Osteocyte (in vitro differentiated cells): ENCODE measurements at regions not wholly inside any gene's neighbourhood (a gene's known extent, or its start where the extent isn't known, plus 50 kb on each side); places are given as distances from the start of the nearest gene placed in this dataset.
A peak's percentile ranks its signal among the peaks of the same experiment; 100 is the strongest.

Experiments used
- DNase-seq: peaks from one replicate; pipeline ENCODE4 v3.0.0; 2021; ENCODE audit warnings: mixed read lengths; ENCODE audit not compliant: unreplicated experiment; ENCODE audit errors: extremely low spot score
- H3K27ac Mint-ChIP-seq: one replicate; pipeline ENCODE4 v1.8.0; 2021; ENCODE audit warnings: mild to moderate bottlenecking, mixed read lengths; ENCODE audit not compliant: unreplicated experiment
- H3K27me3 Mint-ChIP-seq: one replicate; pipeline ENCODE4 v1.8.0; 2021; ENCODE audit warnings: mixed read lengths; ENCODE audit not compliant: unreplicated experiment
- H3K36me3 Mint-ChIP-seq: one replicate; pipeline ENCODE4 v1.8.0; 2021; ENCODE audit warnings: mixed read lengths; ENCODE audit not compliant: unreplicated experiment
- H3K4me1 Mint-ChIP-seq: one replicate; pipeline ENCODE4 v1.8.0; 2021; ENCODE audit warnings: mixed read lengths; ENCODE audit not compliant: unreplicated experiment
- H3K4me3 Mint-ChIP-seq: one replicate; pipeline ENCODE4 v1.8.0; 2021; ENCODE audit warnings: mild to moderate bottlenecking, moderate library complexity, mixed read lengths; ENCODE audit not compliant: unreplicated experiment
- H3K9me3 Mint-ChIP-seq: one replicate; pipeline ENCODE4 v1.8.0; 2021; ENCODE audit warnings: mixed read lengths; ENCODE audit not compliant: unreplicated experiment
- TF ChIP-seq, protein P1 (sequence below): fragments of 200-600 bp; sonication (generic); IDR thresholded peaks from 2 replicates; pipeline ENCODE4 v1.5.0; 2021; ENCODE audit warnings: antibody characterized with exemption, mild to moderate bottlenecking, moderate library complexity

DNA sequence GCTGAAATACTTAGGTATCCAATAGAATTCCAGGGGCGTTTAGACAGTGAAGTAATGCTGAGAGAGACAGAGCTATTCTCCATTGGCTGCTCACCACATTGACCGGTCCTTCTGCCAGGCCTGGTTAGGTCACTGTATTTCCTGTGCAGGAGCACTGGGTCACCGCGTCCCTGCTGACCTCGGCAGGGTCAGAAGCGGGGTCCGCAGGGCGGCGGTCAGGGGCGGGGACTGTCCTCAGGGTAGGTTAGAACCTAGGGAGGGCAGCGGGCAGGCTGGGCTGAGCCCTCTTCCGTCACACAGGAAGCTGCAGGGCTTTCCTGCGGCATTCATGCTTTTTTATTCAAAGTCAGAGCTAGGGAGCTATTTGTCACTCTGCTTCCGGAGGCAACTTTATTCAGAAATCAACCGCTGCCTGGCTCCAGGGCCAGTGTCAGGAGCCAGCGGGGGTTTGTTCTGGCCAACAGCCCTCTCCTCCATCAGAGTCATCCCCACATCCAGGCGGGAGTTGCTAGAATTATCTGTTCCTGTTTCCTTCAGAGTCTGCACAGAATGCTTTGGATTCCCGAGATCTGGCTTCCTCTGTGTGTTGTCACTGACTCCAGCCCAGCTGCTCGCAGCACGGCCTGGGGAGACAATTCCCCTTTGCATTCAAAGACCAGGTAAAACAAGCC lies 81.2 kb upstream of the WASF3 start:
- peaks cover 2% of the 10 kb centered on the region for H3K27me3 Mint-ChIP-seq
- H3K4me3 Mint-ChIP-seq = peak overlapping the region; percentile 58
- H3K9me3 Mint-ChIP-seq = no peaks in the 10 kb centered on the region
- H3K36me3 Mint-ChIP-seq = no peaks in the 10 kb centered on the region
- peak; percentile 83 for DNase-seq
- peaks cover 19% of the 10 kb centered on the region for H3K4me1 Mint-ChIP-seq
- TF ChIP-seq, protein P1, sequence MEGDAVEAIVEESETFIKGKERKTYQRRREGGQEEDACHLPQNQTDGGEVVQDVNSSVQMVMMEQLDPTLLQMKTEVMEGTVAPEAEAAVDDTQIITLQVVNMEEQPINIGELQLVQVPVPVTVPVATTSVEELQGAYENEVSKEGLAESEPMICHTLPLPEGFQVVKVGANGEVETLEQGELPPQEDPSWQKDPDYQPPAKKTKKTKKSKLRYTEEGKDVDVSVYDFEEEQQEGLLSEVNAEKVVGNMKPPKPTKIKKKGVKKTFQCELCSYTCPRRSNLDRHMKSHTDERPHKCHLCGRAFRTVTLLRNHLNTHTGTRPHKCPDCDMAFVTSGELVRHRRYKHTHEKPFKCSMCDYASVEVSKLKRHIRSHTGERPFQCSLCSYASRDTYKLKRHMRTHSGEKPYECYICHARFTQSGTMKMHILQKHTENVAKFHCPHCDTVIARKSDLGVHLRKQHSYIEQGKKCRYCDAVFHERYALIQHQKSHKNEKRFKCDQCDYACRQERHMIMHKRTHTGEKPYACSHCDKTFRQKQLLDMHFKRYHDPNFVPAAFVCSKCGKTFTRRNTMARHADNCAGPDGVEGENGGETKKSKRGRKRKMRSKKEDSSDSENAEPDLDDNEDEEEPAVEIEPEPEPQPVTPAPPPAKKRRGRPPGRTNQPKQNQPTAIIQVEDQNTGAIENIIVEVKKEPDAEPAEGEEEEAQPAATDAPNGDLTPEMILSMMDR = no peak
- peak overlapping the region; percentile 75 for H3K27ac Mint-ChIP-seq

DNA sequence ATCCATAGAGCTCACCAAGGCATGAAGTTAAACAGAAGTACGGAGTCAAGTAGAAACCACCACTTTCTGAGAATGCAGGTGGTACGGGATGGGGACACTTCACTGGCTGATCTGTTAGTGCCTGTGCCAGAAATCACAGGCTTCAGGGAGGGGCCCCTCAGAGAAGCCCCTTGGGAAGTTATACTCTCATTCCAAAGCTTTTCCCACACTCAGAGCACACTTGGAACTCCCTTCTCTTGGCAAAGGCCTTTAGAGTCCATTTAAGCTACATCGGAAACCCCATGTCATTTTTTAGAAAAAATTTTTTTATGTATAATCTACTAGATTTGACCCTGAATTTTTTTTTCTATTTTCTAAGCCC lies 80.7 kb upstream of the WASF3 start:
- H3K4me1 Mint-ChIP-seq = peaks cover 19% of the 10 kb centered on the region
- DNase-seq = no peak
- no peaks in the 10 kb centered on the region for H3K36me3 Mint-ChIP-seq
- peak overlapping the region; percentile 75 for H3K27ac Mint-ChIP-seq
- peak overlapping the region; percentile 58 for H3K4me3 Mint-ChIP-seq
- H3K27me3 Mint-ChIP-seq = no peaks in the 10 kb centered on the region
- H3K9me3 Mint-ChIP-seq = no peaks in the 10 kb centered on the region
- TF ChIP-seq, protein P1 = no peak

DNA sequence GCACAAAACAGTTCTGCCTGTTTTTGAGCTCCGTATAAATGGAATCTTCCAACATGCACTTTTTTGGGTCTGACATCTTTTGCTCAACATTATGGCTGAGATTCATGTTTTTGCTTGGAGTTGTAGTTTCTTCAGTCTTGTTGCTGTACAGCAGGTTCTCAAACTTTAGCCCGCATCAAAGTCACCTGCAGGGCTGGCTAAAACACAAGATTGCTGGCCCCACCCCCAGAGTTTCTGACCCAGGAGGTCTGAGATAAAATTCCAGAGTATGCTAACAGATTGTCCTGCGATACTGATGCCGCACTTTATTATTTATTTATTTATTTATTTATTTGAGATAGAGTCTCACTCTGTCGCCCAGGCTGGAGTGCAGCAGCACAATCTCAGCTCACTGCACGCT lies 79.8 kb upstream of the WASF3 start:
- Mint-ChIP-seq H3K27me3 (no peaks in the 10 kb centered on the region), H3K36me3 (no peaks in the 10 kb centered on the region), H3K4me3 (no peak overlapping the region), H3K9me3 (no peaks in the 10 kb centered on the region), H3K27ac (no peak overlapping the region), H3K4me1 (peaks cover 19% of the 10 kb centered on the region)
- TF ChIP-seq, protein P1 = no peak
- DNase-seq = no peak

DNA sequence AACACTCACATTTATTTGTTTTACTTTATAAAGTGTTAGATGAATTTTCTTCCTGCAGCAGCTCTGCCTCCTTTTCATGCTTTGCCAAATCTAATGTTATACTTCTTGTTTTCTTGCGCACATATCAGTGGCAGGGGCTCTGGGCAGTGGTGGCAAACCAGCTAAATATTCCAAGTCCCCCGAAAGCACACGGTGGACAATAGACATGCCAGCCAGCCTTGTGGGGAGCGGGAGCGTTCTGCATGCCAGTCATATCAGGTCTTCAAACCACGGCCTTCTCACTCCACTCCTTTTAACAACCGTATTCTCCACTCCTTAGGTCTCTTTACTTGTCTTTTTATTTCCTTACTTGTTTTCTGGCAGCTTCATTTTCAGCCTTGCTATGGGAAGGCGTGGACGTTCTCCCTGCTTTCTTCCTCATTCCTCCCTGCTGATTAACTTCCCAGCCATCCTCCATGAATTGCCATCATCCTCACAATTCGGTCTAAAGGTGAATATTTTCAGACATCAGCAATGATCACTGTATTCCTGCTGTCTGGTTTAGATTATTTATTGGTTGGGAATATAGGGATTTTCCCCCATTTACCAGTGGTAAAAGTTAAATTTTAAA lies 77.1 kb upstream of the WASF3 start:
- H3K27me3 Mint-ChIP-seq = no peaks in the 10 kb centered on the region
- no peak overlapping the region for H3K4me3 Mint-ChIP-seq
- no peaks in the 10 kb centered on the region for H3K9me3 Mint-ChIP-seq
- H3K4me1 Mint-ChIP-seq = peaks cover 17% of the 10 kb centered on the region
- H3K27ac Mint-ChIP-seq = no peak overlapping the region
- no peaks in the 10 kb centered on the region for H3K36me3 Mint-ChIP-seq
- TF ChIP-seq, protein P1 = no peak
- no peak for DNase-seq

DNA sequence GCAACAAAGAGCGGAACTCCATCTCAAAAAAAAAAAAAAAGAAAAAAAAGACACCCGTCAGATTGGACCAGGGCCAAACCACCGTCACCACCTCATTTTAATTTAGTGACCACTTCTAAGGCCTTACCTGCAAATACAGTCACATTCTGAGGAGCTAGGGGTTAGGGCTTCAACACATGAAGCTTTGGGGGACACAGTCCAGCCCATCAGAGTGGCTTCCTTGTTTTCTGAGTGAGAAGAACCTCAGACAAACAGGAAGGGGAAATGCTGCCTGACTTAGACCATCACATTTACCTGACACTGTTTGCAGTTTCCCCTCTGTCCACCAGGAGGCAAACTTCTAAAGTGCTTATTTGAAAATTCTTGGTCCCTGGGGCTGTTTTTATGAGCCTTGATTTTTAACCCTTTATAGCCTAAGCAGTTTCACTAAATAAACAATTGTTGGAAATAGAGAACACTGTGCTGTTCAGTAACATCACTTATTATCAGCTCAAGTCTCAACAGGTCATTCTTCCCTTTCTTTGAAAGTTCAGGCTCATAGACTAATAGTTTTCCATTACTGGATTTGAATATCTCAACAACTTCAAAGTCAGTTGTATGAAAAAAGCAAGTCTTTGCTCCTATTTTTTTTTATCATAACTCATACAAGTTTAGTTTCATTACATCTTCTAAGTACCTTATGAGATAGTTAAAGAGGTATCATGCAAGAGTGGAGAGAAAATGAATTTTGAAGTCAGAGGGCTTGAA lies 74.9 kb upstream of the WASF3 start:
- Mint-ChIP-seq H3K27ac (no peak overlapping the region), H3K36me3 (no peaks in the 10 kb centered on the region), H3K4me1 (no peaks in the 10 kb centered on the region), H3K4me3 (no peak overlapping the region), H3K9me3 (no peaks in the 10 kb centered on the region), H3K27me3 (no peaks in the 10 kb centered on the region)
- TF ChIP-seq, protein P1 = peak; percentile 87
- DNase-seq = no peak
